Activated CD4-positive, CD25-positive, alpha-beta regulatory T cell treated with anti-CD3 and anti-CD28 coated beads, Interleukin-2, amount 50 U/mL, for 16 hours (primary cell): ENCODE measurements at regions not wholly inside any gene's neighbourhood (a gene's known extent, or its start where the extent isn't known, plus 50 kb on each side); places are given as distances from the start of the nearest gene placed in this dataset.
"Not testable (repeated sequence)": the region's sequence is repeated elsewhere in the genome, so short reads cannot be mapped to it uniquely, and the experiment has no call there.

ENCODE experiments used
- DNase-seq: peaks from one replicate; pipeline ENCODE4 v3.0.0-alpha.2; 2020; ENCODE audit warnings: low read depth, low spot score

GRCh38 chr2:120531863-120532600, 186.1 kb downstream of the INHBB start:
- no peak for DNase-seq

- DNase-seq, result no peak
Measured at GRCh38 chr2:120533625-120534024, 187.7 kb downstream of the INHBB start.

GRCh38 chr2:120534457-120534856, 188.5 kb downstream of the INHBB start:
- DNase-seq, result no peak

- DNase-seq, result no peak
Measured at GRCh38 chr2:120535081-120535480, 189.1 kb downstream of the INHBB start.

- no peak for DNase-seq
Measured at GRCh38 chr2:120536141-120536540, 190.2 kb downstream of the INHBB start.

- no peak for DNase-seq
Measured at GRCh38 chr2:120538691-120539423, 192.9 kb downstream of the INHBB start.

- DNase-seq, result no peak
Measured at GRCh38 chr2:120539424-120539936, 193.5 kb downstream of the INHBB start.

- no peak for DNase-seq
Measured at GRCh38 chr2:120539937-120540718, 194.2 kb downstream of the INHBB start.

- no peak for DNase-seq
Measured at GRCh38 chr2:120540719-120541552, 194.7 kb upstream of the GLI2 start.

- no peak for DNase-seq
Measured at GRCh38 chr2:120541553-120541932, 194.1 kb upstream of the GLI2 start.

GRCh38 chr2:120541972-120542670, 193.5 kb upstream of the GLI2 start:
- DNase-seq, result no peak

- DNase-seq, result no peak
Measured at GRCh38 chr2:120542911-120543527, 192.6 kb upstream of the GLI2 start.

GRCh38 chr2:120543899-120544298, 191.8 kb upstream of the GLI2 start:
- no peak for DNase-seq

- no peak for DNase-seq
Measured at GRCh38 chr2:120544522-120544921, 191.1 kb upstream of the GLI2 start.

GRCh38 chr2:120545007-120545406, 190.7 kb upstream of the GLI2 start:
- DNase-seq, result not testable (repeated sequence)

- DNase-seq, result no peak
Measured at GRCh38 chr2:120545521-120546047, 190.1 kb upstream of the GLI2 start.

- DNase-seq, result no peak
Measured at GRCh38 chr2:120546048-120546864, 189.4 kb upstream of the GLI2 start.

GRCh38 chr2:120546865-120547390, 188.7 kb upstream of the GLI2 start:
- no peak for DNase-seq

GRCh38 chr2:120547662-120548061, 188.0 kb upstream of the GLI2 start:
- DNase-seq, result no peak
